HepG2 (cell line): ENCODE measurements at regions not wholly inside any gene's neighbourhood (a gene's known extent, or its start where the extent isn't known, plus 50 kb on each side); places are given as distances from the start of the nearest gene placed in this dataset.

Source experiments
- ATAC-seq: fragments of 200-7000 bp; cut with Tn5 transposase; 3 replicates; pipeline ENCODE4 v1.9.1; 2020; ENCODE audit warnings: mild to moderate bottlenecking, moderate library complexity
- BruUV-seq: library from RNA; stranded (reverse); fragments of 400-500 nt; replicated peaks from 2 replicates; lab custom pipeline; 2021; lab: Mats Ljungman, UMichigan
- CTCF ChIA-PET: fragments of 300-600 bp; formaldehyde crosslinking; extraction: SDS; loops from one replicate; lab custom pipeline; 2021; ENCODE audit warnings: low total read pairs, inconsistent platforms, low intra/inter-chr PET ratio; lab: Yijun Ruan, JAX
- POLR2A ChIA-PET: fragments of 350-600 bp; sonication (Branson Sonifier 250); formaldehyde crosslinking; loops from one replicate; lab custom pipeline; 2020; ENCODE audit warnings: antibody characterized with exemption, inconsistent platforms; lab: Yijun Ruan, JAX
- DNase-seq: peaks from one replicate; pipeline ENCODE4 v3.0.0-alpha.2; 2015; ENCODE audit warnings: low spot score
- FAIRE-seq: peaks from 3 replicates; lab custom pipeline; 2011; peaks lifted over from hg19 to GRCh38; lab: Jason Lieb, UNC
- H2AFZ ChIP-seq: one replicate; pipeline ENCODE4 v1.6.1; 2011; ENCODE audit warnings: low read length, inconsistent platforms
- H3K27ac ChIP-seq: fragments of 300-600 bp; 3 replicates; pipeline ENCODE4 v1.8.0; 2011; ENCODE audit warnings: mixed run types, mild to moderate bottlenecking, mixed read lengths, low read length, inconsistent platforms; ENCODE audit not compliant: insufficient read depth; ENCODE audit errors: extremely low read length
- H3K27me3 ChIP-seq, 2 experiments: fragments of 200-600 bp in 1 of 2; 2 replicates in 1 of 2; 3 replicates in 1 of 2; pipeline versions ENCODE4 v1.6.0 to v1.8.0; 2011; ENCODE audit warnings: low read length in 2 of 2, mild to moderate bottlenecking in 2 of 2, moderate library complexity in 2 of 2, inconsistent platforms in 1 of 2; ENCODE audit not compliant: insufficient read depth in 2 of 2, control insufficient read depth in 1 of 2
- H3K36me3 ChIP-seq, 2 experiments: fragments of 200-600 bp in 1 of 2; replicated peaks in 1 of 2; 2 replicates in 1 of 2; 3 replicates in 1 of 2; pipeline versions ENCODE4 v1.5.1 to v1.8.0; 2011; ENCODE audit warnings: low read length in 2 of 2, inconsistent platforms in 1 of 2; ENCODE audit not compliant: insufficient read depth in 2 of 2, control insufficient read depth in 1 of 2
- H3K4me1 ChIP-seq: 2 replicates; pipeline ENCODE4 v1.5.1; 2012; ENCODE audit warnings: low read length, inconsistent platforms; ENCODE audit not compliant: insufficient read depth
- H3K4me2 ChIP-seq: 2 replicates; pipeline ENCODE4 v1.6.0; 2011; ENCODE audit warnings: low read depth, low read length, inconsistent platforms
- H3K4me3 ChIP-seq, 3 experiments: fragments of 200-600 bp in 1 of 3; sonication (generic), shearing (Covaris generic) in 1 of 3; replicated peaks in 1 of 3; 2 replicates each; pipeline ENCODE4 v1.5.1; 2011 to 2016; ENCODE audit warnings: low read length in 3 of 3, inconsistent platforms in 2 of 3, low read depth in 2 of 3, mild to moderate bottlenecking in 2 of 3, control low read depth in 1 of 3, mixed read lengths in 1 of 3; ENCODE audit not compliant: insufficient read depth in 1 of 3
- H3K79me2 ChIP-seq: one replicate; pipeline ENCODE4 v1.6.1; 2011; ENCODE audit warnings: low read length, inconsistent platforms; ENCODE audit not compliant: insufficient read depth
- H3K9ac ChIP-seq: 2 replicates; pipeline ENCODE4 v1.6.0; 2011; ENCODE audit warnings: mild to moderate bottlenecking, low read depth, low read length, inconsistent platforms; ENCODE audit not compliant: insufficient read depth
- H3K9me3 ChIP-seq: 2 replicates; pipeline ENCODE4 v1.5.1; 2012; ENCODE audit warnings: mild to moderate bottlenecking, low read length
- H4K20me1 ChIP-seq: 2 replicates; pipeline ENCODE4 v1.6.0; 2011; ENCODE audit warnings: inconsistent platforms, mild to moderate bottlenecking, low read length, moderate library complexity; ENCODE audit not compliant: insufficient read depth
- BRD4 ChIP-seq: sonication (generic); formaldehyde crosslinking; IDR thresholded peaks from 2 replicates; pipeline ENCODE4 v1.4.0; 2020; ENCODE audit warnings: missing genetic modification reagents
- KDM5B ChIP-seq: sonication (generic); formaldehyde crosslinking; IDR thresholded peaks from 2 replicates; pipeline ENCODE4 v1.4.0; 2020; ENCODE audit warnings: missing genetic modification reagents, mild to moderate bottlenecking, borderline replicate concordance
- MEIS2 ChIP-seq: sonication (generic); formaldehyde crosslinking; IDR thresholded peaks from 2 replicates; pipeline ENCODE4 v1.9.0; 2021; ENCODE audit warnings: mild to moderate bottlenecking, missing genetic modification reagents
- MZF1 ChIP-seq: sonication (generic); formaldehyde crosslinking; IDR thresholded peaks from 2 replicates; pipeline ENCODE4 v1.8.1; 2023; ENCODE audit warnings: mild to moderate bottlenecking, missing genetic modification reagents, borderline replicate concordance
- PRPF4 ChIP-seq: fragments of 200-400 bp; formaldehyde crosslinking; IDR thresholded peaks from 2 replicates; pipeline ENCODE4 v1.6.1; 2016; ENCODE audit warnings: low read length, low read depth; ENCODE audit not compliant: poor library complexity, severe bottlenecking
- SYNCRIP ChIP-seq: fragments of 200-400 bp; formaldehyde crosslinking; IDR thresholded peaks from 2 replicates; pipeline ENCODE4 v1.6.1; 2018; ENCODE audit warnings: mild to moderate bottlenecking, low read depth, low read length; ENCODE audit not compliant: insufficient read depth
- TCF12 ChIP-seq, 2 experiments: fragments of 450-650 bp in 1 of 2; sonication (generic) in 1 of 2; formaldehyde crosslinking in 1 of 2; IDR thresholded peaks; 2 replicates each; pipeline versions ENCODE4 v1.6.1 to v1.8.0; 2017 to 2022; ENCODE audit warnings: antibody characterized with exemption in 1 of 2, mild to moderate bottlenecking in 1 of 2, missing genetic modification reagents in 1 of 2, moderate library complexity in 1 of 2
- ZFYVE20 ChIP-seq: sonication (generic); formaldehyde crosslinking; IDR thresholded peaks from 2 replicates; pipeline ENCODE4 v1.8.0; 2023; ENCODE audit warnings: low read depth, mild to moderate bottlenecking, moderate library complexity, missing genetic modification reagents, borderline replicate concordance
- ZNF30 ChIP-seq: sonication (generic); formaldehyde crosslinking; IDR thresholded peaks from 2 replicates; pipeline ENCODE4 v1.5.0; 2020; ENCODE audit warnings: mild to moderate bottlenecking, missing genetic modification reagents
- ZNF484 ChIP-seq: sonication (generic); formaldehyde crosslinking; IDR thresholded peaks from 2 replicates; pipeline ENCODE4 v1.5.1; 2020; ENCODE audit warnings: mild to moderate bottlenecking, low read depth, missing genetic modification reagents, borderline replicate concordance
- WGBS: methylation state at CpG from one replicate; pipeline ENCODE4 v1.1.6; 2017; ENCODE audit warnings: low lambda C conversion rate; 5-methylcytosine and 5-hydroxymethylcytosine counted together
- in situ Hi-C: cut with HindIII; loops from 2 replicates; pipeline ENCODE4 v1.10.0; 2017; ENCODE audit warnings: low pct_unique_long_range_greater_than_20kb; ENCODE audit not compliant: extremely low pct_ligation_motif_present
- intact Hi-C: fragments of 100-400 bp; cut with micrococcal nuclease; formaldehyde crosslinking; loops from one replicate; pipeline ENCODE4 v1.10.0; 2022; ENCODE audit not compliant: unreplicated experiment
- TF ChIP-seq, protein P1 (sequence below): sonication (generic); formaldehyde crosslinking; IDR thresholded peaks from 2 replicates; pipeline ENCODE4 v1.5.0; 2020; ENCODE audit warnings: mild to moderate bottlenecking, missing genetic modification reagents, moderate library complexity
- TF ChIP-seq, protein P2 (sequence below): sonication (generic); formaldehyde crosslinking; IDR thresholded peaks from 2 replicates; pipeline ENCODE4 v1.4.0; 2020; ENCODE audit warnings: low read depth, mild to moderate bottlenecking, missing genetic modification reagents
- TF ChIP-seq, protein P3 (sequence below): sonication (generic); formaldehyde crosslinking; IDR thresholded peaks from 2 replicates; pipeline ENCODE4 v1.5.0; 2020; ENCODE audit warnings: missing genetic modification reagents

DNA sequence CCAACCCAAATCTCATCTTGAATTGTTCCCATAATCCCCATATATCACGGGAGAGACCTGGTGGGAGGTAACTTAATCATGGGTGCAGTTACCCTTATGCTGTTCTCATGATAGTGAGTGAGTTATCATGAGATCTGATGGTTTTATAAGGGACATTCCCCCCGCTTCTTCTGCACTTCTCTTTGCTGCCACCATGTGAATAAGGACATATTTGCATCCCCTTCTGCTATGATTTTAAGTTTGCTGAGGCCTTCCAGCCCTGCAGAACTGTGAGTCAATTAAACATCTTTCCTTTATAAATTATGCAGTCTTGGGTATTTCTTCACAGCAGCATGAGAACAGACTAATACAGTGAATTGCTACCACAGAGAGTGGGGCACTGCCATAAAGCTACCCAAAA is 179.1 kb downstream of the LRIG3 start:
- no peaks in the 10 kb centered on the region for H4K20me1 ChIP-seq
- TF ChIP-seq PRPF4: no peak
- TF ChIP-seq ZNF30 (CRISPR knock-in tag): no peak
- no peak for TF ChIP-seq TCF12 (IDR thresholded peaks at IDR 0.05)
- no peak for TF ChIP-seq TCF12 (CRISPR knock-in tag; IDR thresholded peaks at IDR 0.05)
- TF ChIP-seq, protein P1, sequence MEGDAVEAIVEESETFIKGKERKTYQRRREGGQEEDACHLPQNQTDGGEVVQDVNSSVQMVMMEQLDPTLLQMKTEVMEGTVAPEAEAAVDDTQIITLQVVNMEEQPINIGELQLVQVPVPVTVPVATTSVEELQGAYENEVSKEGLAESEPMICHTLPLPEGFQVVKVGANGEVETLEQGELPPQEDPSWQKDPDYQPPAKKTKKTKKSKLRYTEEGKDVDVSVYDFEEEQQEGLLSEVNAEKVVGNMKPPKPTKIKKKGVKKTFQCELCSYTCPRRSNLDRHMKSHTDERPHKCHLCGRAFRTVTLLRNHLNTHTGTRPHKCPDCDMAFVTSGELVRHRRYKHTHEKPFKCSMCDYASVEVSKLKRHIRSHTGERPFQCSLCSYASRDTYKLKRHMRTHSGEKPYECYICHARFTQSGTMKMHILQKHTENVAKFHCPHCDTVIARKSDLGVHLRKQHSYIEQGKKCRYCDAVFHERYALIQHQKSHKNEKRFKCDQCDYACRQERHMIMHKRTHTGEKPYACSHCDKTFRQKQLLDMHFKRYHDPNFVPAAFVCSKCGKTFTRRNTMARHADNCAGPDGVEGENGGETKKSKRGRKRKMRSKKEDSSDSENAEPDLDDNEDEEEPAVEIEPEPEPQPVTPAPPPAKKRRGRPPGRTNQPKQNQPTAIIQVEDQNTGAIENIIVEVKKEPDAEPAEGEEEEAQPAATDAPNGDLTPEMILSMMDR (CRISPR knock-in tag): 0 out of 2 replicates have a peak, but pooled peaks have one; percentile 4
- TF ChIP-seq, all 625 proteins: peak for 1
- no peak overlapping the region for H3K4me2 ChIP-seq
- no peak overlapping the region for H3K9ac ChIP-seq
- DNase-seq (no peak), ATAC-seq (0 out of 3 replicates have a peak, but pooled peaks have one; percentile 34), FAIRE-seq (no peak)
- ChIA-PET CTCF (no interaction called here), POLR2A (no interaction called here)
- H3K4me3 ChIP-seq: no peak overlapping the region
- no peaks in the 10 kb centered on the region for H3K79me2 ChIP-seq
- in situ Hi-C loops: no loop called here
- WGBS: 44% methylated on average over 2 of the region's 2 CpGs
- no peaks in the 10 kb centered on the region for H3K27me3 ChIP-seq
- no peak overlapping the region for H3K27ac ChIP-seq
- H3K4me1 ChIP-seq: no peaks in the 10 kb centered on the region
- H3K9me3 ChIP-seq: no peaks in the 10 kb centered on the region
- H2AFZ ChIP-seq: no peak overlapping the region
- intact Hi-C loops: no loop called here
- BruUV-seq: no TSS peak
- no peaks in the 10 kb centered on the region for H3K36me3 ChIP-seq

DNA sequence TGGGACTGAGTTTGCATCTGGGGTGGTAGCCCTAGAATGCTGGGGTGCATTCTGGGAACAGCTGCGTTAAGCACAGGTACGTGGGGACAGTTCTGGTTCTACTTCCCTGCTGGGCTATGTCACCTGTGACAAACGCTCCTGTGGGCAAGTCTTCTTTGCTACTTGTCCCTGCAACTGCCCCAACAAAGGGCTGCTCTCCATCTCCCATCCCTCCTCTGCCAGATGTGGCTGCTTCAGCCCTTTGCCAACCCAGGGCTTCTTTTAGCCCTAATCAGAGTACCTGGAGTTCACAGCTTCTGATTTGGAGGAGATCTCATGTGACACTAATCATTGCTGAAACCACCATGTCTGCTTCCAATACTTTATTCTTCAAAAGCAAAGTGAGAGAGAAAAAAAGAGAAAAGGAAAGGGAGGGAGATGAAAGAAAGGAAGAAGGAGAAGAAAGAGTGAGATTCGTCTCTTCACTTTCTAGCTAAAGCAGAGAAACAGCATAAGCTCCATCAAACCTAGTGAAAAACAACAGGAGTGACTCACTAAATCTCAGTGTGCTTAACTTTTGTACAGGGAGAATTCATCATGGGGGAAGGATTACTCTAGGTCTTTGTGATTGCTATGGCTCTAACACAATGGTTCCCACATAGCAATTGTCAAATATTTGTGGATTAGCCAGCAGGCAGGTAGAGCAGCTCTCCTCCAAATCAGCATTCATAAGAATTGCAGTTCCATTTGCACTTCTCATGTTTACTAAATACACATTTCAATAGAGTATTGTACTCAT is 174.8 kb downstream of the LRIG3 start:
- Histone ChIP-seq H3K27me3 (no peaks in the 10 kb centered on the region), H3K9ac (no peak overlapping the region), H2AFZ (no peak overlapping the region), H3K9me3 (no peaks in the 10 kb centered on the region), H3K79me2 (no peaks in the 10 kb centered on the region), H3K36me3 (no peaks in the 10 kb centered on the region), H3K27ac (no peak overlapping the region), H3K4me1 (no peaks in the 10 kb centered on the region), H4K20me1 (no peaks in the 10 kb centered on the region), H3K4me2 (no peak overlapping the region), H3K4me3 (no peak overlapping the region)
- in situ Hi-C loops (no loop called here), intact Hi-C loops (no loop called here)
- no TSS peak for BruUV-seq
- ATAC-seq (no peak), DNase-seq (no peak), FAIRE-seq (no peak)
- 7% methylated on average over 4 of the region's 4 CpGs for WGBS
- ChIA-PET CTCF (no interaction called here), POLR2A (no interaction called here)
- TF ChIP-seq, protein P2, sequence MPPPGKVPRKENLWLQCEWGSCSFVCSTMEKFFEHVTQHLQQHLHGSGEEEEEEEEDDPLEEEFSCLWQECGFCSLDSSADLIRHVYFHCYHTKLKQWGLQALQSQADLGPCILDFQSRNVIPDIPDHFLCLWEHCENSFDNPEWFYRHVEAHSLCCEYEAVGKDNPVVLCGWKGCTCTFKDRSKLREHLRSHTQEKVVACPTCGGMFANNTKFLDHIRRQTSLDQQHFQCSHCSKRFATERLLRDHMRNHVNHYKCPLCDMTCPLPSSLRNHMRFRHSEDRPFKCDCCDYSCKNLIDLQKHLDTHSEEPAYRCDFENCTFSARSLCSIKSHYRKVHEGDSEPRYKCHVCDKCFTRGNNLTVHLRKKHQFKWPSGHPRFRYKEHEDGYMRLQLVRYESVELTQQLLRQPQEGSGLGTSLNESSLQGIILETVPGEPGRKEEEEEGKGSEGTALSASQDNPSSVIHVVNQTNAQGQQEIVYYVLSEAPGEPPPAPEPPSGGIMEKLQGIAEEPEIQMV (CRISPR knock-in tag): no peak
- TF ChIP-seq BRD4 (CRISPR knock-in tag): no peak
- no peak for TF ChIP-seq MEIS2
- no peak for TF ChIP-seq KDM5B (CRISPR knock-in tag)
- TF ChIP-seq, protein P3, sequence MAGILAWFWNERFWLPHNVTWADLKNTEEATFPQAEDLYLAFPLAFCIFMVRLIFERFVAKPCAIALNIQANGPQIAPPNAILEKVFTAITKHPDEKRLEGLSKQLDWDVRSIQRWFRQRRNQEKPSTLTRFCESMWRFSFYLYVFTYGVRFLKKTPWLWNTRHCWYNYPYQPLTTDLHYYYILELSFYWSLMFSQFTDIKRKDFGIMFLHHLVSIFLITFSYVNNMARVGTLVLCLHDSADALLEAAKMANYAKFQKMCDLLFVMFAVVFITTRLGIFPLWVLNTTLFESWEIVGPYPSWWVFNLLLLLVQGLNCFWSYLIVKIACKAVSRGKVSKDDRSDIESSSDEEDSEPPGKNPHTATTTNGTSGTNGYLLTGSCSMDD (CRISPR knock-in tag): no peak
- TF ChIP-seq ZFYVE20: no peak
- TF ChIP-seq MZF1: no peak
- no peak for TF ChIP-seq ZNF484 (CRISPR knock-in tag)
- no peak for TF ChIP-seq SYNCRIP
